ENCODE measurements at regions not wholly inside any gene's neighbourhood (a gene's known extent, or its start where the extent isn't known, plus 50 kb on each side); places are given as distances from the start of the nearest gene placed in this dataset.

DNA sequence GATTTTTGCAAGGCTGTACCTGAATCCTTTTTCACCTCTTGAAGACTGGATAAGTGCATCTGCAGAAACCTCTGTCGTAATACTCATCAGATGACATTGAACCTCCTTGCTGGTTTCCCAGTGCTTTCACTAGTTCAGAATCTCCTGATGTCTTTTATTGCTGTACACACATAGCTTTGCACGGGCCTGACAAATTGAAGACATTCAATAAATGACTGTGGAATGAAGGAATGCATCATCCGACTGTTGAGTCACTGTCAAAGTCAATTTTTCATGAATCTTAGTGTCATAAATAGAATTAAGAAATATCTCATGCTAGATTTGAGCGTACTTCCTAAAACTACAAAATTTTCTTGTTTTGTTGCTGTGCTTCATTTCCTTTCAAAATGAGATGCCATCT is 598.2 kb upstream of the MAP3K7 start (continued):
- TF ChIP-seq SUZ12 (IDR thresholded peaks at IDR 0.05; ENCODE audit: low read length) (no peak), EP300 (IDR thresholded peaks at IDR 0.05; ENCODE audit: borderline replicate concordance in 1 of 2, low read depth in 2 of 2, low read length in 2 of 2) (no peak), RAD21 (IDR thresholded peaks at IDR 0.05 in 1 of 2, conservative IDR thresholded peaks at IDR 0.05 in 1 of 2; ENCODE audit: low read depth in 2 of 2, low read length in 2 of 2) (no peak), POLR2AphosphoS5 (IDR thresholded peaks at IDR 0.05; ENCODE audit: low read depth, low read length) (no peak)
- TF ChIP-seq, protein P1, sequence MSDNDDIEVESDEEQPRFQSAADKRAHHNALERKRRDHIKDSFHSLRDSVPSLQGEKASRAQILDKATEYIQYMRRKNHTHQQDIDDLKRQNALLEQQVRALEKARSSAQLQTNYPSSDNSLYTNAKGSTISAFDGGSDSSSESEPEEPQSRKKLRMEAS (IDR thresholded peaks at IDR 0.05), result no peak
- TF ChIP-seq, protein P2, sequence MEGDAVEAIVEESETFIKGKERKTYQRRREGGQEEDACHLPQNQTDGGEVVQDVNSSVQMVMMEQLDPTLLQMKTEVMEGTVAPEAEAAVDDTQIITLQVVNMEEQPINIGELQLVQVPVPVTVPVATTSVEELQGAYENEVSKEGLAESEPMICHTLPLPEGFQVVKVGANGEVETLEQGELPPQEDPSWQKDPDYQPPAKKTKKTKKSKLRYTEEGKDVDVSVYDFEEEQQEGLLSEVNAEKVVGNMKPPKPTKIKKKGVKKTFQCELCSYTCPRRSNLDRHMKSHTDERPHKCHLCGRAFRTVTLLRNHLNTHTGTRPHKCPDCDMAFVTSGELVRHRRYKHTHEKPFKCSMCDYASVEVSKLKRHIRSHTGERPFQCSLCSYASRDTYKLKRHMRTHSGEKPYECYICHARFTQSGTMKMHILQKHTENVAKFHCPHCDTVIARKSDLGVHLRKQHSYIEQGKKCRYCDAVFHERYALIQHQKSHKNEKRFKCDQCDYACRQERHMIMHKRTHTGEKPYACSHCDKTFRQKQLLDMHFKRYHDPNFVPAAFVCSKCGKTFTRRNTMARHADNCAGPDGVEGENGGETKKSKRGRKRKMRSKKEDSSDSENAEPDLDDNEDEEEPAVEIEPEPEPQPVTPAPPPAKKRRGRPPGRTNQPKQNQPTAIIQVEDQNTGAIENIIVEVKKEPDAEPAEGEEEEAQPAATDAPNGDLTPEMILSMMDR (IDR thresholded peaks at IDR 0.05; ENCODE audit: control extremely low read depth in 1 of 3, insufficient read depth in 1 of 3, low read depth in 1 of 3, low read length in 3 of 3), result no peak

Measured in H1 (cell line).